ACHN (cell line): ENCODE measurements at regions not wholly inside any gene's neighbourhood (a gene's known extent, or its start where the extent isn't known, plus 50 kb on each side); places are given as distances from the start of the nearest gene placed in this dataset.

Experiments
- DNase-seq: peaks from one replicate; pipeline ENCODE4 v3.0.0-alpha.2; 2015
- in situ Hi-C: cut with HindIII; loops from 2 replicates; pipeline ENCODE4 v1.10.0; 2017; ENCODE audit warnings: low sequenced_read_pairs, low pct_ligation_motif_present, low pct_unique_long_range_greater_than_20kb

DNA sequence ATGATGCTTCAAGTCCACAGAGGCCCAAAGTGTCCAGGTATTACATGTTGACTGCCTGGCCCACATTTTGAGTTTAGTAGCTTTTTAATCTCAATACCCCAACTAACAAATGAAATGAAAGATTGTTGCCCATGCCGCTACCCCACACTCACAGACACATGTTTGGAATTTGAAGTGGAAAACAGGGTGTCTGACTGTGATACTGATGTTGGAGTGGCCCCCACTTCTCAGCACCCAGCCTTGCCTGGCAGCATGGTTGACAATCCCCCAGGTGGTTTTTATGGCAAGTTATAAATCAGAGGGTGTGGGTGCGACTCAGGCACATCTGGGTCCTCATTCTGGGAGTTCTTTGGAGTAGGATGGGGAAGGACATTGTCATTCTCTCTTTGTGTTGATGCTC is 314.7 kb upstream of the ZNF32 start:
- in situ Hi-C loops: no loop called here

DNA sequence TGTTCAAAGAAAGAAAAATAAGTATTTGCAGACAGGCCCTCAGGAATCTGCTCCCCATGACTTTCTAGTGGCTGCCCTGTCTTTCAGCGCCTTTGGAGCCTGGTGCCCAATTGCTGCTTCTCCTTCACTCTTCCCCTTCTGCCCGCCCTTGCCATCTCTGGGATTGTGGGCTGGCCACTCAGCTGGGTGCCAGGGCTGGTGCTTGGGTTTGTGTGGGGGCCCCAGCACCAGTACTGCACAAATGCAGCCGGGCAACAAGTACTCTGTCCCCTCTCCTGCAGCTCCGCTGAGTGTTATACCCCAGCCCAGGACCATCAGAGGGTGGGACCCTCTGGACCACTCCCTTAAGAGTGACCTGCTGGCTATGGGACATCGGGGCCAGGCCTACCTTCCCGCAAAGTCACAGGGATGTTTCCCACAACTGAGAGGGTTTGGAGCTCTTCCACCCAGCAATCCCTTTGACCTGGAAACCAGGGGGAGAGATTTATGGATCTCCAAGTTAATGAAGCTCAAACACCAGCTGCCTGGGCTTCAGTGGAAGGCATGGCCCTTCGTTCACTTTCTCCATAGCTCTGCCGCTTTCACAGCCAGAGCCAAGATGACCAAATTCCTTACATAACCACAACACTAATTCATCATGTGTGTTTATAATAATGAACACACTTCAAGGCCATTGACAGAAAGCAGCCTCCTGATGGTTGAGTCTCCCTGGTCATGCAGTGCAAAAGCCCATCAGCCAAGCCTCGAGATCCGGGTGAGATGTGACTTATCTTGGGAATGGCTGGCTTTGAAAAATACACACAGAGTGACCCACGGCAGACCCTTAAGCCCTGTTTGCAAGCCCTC is 313.9 kb upstream of the ZNF32 start:
- DNase-seq: no peak
- in situ Hi-C loops: no loop called here

More for the DNA sequence above, 314.7 kb upstream of the ZNF32 start:
- DNase-seq: no peak

DNA sequence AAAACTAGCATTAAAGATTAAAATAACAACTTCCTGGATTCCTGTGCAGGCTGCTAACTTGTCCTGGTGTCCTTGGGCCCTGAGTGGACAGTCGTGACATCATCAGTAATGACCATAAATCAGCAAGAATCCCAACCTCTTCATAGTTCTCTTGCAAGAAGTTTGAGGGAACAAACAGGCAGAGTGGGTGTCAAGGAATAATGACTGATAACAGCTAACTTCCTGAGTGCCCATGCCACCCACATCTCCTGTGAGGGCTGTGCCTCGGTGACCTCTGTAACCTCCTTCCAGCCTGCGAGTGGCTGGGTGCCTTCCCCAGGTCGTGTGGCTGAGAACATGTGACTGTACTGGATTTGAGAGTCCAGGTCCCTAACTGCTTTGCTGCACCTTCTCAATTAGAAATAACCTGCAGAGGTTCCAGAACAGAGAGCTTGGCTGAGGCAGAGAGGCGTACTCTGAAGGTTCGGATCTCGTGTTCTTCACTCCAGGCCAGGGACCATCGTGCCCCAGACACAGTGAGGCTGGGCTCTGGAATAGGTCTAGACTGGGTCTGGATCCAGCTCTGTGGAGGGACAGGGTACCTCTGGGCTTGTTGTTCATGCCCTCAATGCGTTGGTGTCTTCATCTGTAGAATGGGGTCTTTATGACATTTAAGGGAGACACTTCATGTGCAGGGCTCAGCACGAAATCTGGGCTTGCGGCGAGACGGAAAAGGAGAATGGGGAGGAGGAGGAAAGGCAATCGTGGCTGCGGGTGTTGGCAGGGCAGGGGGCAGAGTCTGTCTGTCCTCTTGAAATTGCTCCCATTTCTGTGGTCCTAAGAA is 313.1 kb upstream of the ZNF32 start:
- in situ Hi-C loops: no loop called here
- no peak for DNase-seq

DNA sequence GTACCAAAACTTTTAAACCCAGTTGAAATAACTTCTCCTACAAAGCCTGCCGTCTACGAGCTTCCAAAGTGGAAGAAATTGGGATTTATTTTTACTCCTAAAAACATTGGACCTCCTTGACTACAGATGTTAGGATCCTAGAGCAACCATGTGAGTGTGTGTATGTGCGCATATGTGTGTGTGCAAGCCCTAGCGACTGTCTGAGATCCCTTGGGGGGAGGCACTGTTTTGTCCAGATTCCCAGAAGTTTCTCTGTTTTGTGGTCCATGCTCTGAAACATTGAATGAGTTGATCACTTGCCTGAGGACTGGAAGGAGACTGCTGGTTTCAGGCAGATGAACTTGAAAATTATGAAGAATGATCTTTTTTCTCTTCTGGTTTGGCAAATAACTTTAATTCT is 312.3 kb upstream of the ZNF32 start:
- DNase-seq: no peak
- in situ Hi-C loops: no loop called here

DNA sequence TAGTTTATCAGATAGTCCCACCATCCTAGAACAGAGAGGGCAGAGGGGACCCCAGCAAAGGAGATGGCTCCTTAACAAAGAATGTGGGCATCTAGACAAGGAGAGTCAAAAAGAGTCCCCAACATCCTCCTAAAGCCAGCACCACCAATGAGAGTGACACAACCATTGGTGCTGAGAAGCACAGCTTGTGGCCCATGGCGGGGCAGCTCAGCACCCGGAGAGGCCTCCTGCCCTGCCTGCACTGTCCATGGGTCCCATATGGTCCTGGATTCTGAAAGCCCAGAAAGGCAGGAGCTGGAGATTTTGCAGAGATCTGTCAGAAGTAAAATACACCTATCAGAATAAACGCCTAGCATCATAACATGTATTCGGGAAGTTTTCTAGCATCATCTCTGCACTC is 311.8 kb upstream of the ZNF32 start:
- DNase-seq: no peak
- in situ Hi-C loops: no loop called here

DNA sequence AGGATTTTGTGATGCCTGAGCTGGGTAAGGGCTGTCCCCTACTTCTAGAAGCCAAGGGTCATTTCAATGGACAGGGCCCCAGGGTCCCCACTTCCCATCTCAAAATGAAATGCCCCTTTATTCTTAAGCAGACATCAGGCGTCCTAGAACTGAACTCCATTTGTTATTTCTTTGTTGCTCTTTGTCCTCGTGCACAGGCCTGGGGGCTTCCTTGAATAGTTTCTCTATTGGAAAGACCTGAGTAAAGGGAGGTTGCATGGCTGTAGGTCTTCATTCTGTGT is 311.4 kb upstream of the ZNF32 start:
- in situ Hi-C loops: no loop called here
- DNase-seq: no peak

DNA sequence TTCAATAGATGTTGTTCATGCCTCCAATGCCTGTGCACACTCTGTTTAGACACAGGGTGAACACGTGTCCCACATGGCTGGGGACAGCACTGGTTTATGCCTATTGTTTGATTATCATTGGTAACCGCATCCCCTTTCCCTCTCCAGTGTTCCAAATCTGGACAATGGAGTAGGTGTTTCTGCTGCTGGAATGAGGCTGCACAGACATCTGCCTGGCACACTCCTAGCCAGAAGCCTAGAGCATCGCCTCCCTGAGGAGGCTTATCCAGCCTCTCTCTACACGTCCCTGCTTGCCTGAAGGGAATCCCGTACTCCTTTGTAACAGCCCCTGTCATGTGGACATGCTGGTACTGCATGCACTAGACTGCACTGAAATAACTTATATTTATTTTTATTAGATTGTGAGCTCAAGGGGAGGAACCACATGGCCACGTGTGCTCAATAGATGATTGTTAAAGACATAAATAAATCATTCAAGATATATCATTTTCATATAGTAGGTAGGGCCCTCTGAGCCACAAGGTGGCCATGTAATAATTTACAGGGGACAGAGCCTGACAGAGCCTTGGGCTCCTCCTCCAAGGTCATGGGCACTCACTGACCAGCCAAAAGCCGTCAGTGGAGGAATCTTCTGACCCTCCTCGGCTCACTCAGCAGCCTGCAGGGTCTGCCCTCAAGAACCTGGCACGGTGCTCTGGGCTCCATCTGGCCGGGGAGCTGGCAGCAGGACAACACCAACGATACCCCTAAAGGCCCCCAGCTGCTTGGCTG is 310.9 kb upstream of the ZNF32 start:
- no peak for DNase-seq
- in situ Hi-C loops: no loop called here

DNA sequence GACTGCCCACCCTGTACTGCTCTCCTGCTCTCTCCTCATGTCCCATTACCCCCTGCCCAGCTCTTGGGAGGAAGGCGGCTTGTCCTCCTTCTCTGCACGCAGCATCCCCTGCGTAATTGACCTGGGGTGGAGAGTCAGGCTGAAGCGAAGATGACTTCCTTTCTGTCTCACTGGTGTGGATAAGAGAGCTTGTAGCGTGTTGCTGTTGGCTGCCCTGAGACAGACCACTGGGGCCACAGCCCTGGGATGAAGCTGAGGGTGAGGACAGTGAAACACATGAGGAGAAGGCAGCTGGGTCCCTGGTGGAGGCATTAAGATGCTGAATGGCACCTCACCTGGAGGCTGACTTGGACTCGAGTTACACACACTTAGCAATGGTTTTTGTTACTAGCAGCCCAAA is 310.3 kb upstream of the ZNF32 start:
- DNase-seq: no peak
- in situ Hi-C loops: no loop called here

DNA sequence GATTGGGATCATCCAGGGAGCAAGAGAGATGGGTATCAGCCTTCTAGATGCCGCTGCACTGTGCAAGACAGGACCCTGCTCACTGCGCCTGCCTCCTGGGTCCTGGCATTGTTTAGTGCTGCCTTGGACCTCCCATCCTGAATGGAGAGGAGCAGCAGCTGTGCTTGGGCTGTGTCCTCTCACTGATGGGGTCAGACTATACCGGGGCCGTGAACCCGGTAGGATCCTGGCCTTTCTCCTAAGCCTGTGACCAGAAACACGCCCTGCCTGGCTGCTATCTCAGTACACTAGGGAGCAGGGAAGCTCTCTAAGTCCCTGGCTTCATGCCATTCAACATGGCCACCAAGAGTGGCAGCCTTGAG is 309.4 kb upstream of the ZNF32 start:
- in situ Hi-C loops: no loop called here

DNA sequence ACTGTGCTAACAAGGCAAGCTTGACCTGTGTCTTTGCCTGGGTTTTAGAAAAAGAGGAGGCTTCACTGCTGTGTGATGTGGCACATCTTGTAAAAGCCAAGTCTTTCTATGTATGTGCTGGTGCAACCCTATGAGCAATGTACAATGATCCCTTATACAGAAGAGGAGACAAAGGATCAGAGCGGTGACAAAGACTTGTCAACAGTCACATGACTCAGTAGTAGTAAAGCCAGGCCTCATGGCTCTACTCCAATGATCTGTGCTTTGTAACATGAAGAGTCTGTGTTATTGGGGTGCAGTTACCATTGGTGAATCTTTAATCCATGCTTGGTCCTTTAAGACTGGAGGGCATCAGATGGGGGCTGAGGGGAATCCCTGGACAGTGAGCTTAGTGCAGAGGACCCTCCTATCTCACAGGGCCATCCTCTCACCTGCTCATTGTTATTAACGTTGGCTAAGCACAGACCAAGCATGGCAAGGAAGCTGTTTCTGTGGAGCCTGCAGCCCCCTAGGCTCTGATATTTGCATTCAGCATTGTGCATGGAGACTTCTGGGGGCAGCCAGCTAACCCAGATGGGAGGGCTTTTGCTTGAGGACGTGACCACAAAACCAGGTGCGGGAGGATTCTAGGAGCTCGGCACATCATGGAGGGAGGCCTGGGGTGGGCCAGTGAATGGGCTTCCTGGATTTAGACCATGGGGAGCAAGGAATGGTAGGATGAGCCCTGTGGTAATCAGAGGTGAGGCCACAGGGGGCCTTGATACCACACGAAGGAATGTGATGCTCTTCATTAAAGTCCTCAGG is 308.8 kb upstream of the ZNF32 start:
- in situ Hi-C loops: no loop called here
- no peak for DNase-seq

More for the DNA sequence above, 309.4 kb upstream of the ZNF32 start:
- DNase-seq: no peak

DNA sequence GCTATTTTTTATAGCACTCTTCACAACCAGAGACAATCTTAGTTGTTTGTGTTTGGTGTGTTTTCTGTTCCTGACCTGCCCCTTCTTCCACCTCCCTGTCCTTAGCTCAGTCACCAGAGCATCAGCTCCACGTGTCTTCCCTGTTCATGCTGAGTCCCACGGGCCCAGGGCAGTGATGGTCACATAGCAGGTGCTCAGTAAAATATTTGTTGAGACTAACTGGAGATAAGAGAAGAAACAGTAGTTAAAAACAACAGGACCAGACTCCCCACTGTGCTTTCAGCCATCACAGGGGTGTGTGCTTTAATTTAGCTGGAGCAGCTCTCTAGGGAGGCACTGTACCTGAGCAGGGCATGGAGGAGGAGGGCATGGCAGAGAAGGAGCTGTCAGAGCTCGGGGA is 307.3 kb upstream of the ZNF32 start:
- no peak for DNase-seq
- in situ Hi-C loops: no loop called here

DNA sequence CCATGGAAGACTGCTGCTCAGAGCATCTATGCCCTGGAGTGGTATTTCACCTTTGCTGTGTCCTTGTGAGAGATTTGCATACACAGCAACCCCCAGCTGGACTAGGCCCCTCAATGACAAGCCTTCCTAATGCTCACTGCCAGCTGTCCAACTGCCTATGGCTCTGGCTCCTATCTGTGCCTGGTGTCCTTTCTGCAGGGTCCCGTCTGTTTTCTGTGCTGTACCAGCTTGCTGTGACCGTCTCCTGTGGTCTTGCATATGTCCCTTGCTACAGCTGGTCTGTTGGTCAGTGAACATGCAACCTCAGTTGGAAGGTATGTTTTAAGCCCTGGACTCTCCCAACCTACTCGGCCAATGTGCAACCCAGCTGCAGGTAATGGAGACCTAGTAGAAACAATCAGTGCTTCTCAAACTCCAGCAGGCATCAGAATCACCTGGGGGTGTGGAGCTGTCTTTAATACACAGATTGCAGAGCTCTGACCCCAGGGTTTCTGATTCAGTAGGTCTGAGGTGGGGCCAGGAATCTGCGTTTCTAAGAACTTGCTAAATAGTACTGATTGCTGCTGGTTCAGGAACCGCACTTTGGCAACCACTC is 306.4 kb upstream of the ZNF32 start:
- no peak for DNase-seq
- in situ Hi-C loops: no loop called here

DNA sequence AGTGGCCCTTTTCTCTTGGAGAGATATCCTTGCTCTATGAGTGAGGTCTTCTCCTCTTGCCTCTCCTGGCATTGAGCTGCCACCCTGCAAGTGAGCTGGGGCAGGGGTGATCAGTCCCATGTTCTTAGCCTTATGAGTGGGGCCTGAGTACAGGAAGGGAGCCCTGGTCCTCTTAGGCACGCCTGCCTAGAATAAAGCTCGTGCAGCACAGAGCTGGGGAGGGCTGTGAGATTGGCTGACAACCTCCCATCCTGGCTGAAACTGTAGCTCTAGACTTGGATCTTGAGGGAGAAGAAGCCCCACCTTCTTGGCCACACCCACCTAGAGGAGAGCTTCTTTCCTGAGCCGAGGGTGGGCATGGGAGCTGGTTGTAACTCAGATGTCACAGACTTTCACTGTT is 305.0 kb upstream of the ZNF32 start:
- no peak for DNase-seq
- in situ Hi-C loops: no loop called here

DNA sequence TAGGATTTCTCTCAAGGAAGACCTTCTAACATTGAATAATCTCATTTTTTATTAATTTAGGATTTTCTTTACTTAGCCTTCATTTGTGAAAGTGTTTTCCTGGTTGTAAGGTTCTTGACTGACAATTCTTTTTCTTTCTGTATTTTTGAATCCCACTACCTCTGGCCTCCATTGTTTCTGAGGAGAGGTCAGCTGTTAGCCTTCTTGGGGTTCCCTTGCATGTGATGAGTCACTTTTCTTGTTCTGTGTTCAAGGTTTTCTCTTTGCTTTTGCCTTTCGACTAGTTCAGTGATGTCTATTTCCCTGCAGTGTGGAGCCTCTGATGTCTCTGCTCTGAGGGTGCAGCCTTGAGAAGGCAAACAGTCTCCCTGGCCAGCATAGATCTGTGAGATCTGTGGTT is 304.1 kb upstream of the ZNF32 start:
- DNase-seq: no peak
- in situ Hi-C loops: no loop called here

DNA sequence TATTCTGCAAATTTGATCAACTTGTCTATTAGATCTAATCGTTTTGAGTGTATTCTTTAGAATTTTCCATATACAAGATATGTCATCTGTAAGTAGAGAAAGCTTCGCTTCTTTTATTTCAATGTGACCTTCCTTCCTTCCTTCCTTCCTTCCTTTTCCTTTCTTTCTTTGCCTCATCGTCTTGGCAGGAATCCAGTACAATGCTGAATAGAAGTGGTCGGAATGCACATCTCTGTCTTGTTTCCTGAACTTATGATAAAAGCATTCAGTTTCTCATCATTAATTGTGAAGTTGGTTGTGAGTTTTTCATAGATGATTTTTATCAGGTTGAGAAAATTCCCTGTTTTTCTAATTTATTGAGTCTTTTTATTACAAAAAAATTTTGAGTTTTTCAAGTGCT is 300.7 kb upstream of the ZNF32 start:
- in situ Hi-C loops: no loop called here
- DNase-seq: no peak

DNA sequence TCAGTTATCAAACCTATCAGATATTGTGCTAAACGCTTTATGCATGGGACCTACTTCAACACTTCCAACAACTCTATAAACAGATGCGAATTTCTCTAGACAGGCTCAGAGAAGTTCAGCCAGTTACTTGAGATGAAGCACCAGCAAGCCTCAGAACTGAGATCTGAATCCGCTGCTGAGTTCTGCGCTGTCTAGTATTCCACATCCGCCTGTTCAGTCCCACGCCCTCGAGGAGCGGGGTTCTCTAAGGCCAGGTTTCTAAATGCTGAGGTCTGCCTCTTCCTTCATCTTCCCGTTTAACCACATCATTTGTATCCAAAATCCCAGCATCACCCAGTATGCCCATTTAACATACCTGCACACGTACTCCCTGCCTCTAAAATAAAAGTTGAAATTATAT is 297.8 kb upstream of the ZNF32 start:
- in situ Hi-C loops: no loop called here
- DNase-seq: no peak

DNA sequence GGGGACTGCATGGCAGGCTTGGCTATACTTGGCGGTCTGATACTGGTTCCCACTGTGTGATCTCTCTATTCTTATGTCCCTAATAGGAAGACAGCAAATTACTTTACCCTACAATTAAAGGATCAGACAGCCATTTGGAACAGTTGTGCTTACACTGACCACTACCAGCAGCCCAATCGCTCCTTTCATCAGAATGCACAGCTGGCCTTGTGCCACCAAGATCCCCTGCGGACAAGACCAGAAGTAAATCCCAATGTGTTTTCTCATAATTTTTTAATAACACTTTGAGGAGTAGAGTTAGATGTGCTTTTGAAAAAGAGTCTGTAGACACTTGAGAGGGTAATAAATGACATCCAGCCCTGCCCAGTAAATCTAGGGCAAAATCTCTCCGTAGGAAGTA is 297.2 kb upstream of the ZNF32 start:
- in situ Hi-C loops: no loop called here
- no peak for DNase-seq

DNA sequence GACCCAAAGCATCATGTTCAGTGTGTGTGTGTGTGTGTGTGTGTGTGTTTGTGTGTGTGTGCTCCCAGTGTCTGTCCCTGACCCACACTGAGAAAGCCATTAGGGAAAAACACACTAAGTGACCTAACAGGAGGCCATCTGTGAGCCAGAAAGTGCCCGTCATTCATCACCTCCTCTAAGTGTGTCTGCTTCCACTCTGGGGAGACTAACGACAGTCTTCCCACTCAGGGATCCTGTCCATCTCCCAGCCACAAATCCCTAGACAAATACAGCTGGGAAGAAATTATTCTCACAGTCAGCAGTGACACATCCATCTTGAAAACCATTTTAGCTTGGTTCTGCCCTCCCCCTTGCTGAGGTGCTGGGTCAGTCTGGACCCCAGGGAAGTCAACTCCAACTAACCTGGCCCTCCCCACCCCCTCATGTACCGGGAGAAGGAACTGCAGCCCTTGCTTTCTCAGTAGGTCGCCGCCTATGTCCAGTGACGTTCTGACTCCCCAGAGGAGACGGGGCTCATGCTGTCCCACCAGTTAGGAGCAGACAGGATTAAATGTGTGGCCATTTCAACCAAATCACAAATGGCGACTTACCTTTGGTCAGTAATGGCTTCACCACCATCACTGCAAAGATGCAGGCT is 296.5 kb upstream of the ZNF32 start:
- no peak for DNase-seq
- in situ Hi-C loops: no loop called here
